ENCODE measurements at regions not wholly inside any gene's neighbourhood (a gene's known extent, or its start where the extent isn't known, plus 50 kb on each side); places are given as distances from the start of the nearest gene placed in this dataset.

DNA sequence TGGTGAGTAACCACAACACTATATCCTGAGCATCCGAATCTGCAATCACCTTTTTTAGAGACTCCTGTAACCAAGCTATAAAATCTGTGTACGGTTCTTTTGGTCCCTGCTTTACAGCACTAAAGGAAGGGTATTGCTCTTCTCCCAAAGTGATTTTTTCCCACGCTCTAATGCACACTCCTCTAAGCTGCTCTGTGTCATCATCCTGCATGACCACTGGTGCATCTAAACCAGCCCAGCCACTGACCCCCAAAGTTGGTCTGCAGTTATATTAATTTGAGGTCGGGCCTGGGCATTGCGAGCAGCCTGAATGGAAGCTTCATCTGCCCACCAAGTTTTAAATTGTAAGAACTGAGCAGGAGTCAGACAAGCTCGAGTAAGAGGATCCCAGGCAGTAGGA is 480.0 kb downstream of the PTPRU start:
- TF ChIP-seq POLR2A (IDR thresholded peaks at IDR 0.05) (no peak), POLR2AphosphoS5 (IDR thresholded peaks at IDR 0.05) (no peak)
- TF ChIP-seq, protein P1, sequence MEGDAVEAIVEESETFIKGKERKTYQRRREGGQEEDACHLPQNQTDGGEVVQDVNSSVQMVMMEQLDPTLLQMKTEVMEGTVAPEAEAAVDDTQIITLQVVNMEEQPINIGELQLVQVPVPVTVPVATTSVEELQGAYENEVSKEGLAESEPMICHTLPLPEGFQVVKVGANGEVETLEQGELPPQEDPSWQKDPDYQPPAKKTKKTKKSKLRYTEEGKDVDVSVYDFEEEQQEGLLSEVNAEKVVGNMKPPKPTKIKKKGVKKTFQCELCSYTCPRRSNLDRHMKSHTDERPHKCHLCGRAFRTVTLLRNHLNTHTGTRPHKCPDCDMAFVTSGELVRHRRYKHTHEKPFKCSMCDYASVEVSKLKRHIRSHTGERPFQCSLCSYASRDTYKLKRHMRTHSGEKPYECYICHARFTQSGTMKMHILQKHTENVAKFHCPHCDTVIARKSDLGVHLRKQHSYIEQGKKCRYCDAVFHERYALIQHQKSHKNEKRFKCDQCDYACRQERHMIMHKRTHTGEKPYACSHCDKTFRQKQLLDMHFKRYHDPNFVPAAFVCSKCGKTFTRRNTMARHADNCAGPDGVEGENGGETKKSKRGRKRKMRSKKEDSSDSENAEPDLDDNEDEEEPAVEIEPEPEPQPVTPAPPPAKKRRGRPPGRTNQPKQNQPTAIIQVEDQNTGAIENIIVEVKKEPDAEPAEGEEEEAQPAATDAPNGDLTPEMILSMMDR (IDR thresholded peaks at IDR 0.05) = no peak
